Parathyroid adenoma (tissue), 2 donors: ENCODE measurements at regions not wholly inside any gene's neighbourhood (a gene's known extent, or its start where the extent isn't known, plus 50 kb on each side); places are given as distances from the start of the nearest gene placed in this dataset.
"Not testable (repeated sequence)": the region's sequence is repeated elsewhere in the genome, so short reads cannot be mapped to it uniquely, and the experiment has no call there.

Experiments
- H2AFZ ChIP-seq: fragments of 300-600 bp; sonication (generic); one replicate; pipeline ENCODE4 v1.7.0; 2017; ENCODE audit warnings: antibody characterized with exemption, mild to moderate bottlenecking
- H3K27ac ChIP-seq: fragments of 300-600 bp; sonication (generic); one replicate; pipeline ENCODE4 v1.7.0; 2017
- H3K27me3 ChIP-seq: fragments of 300-600 bp; sonication (generic); one replicate; pipeline ENCODE4 v1.7.0; 2017; ENCODE audit warnings: low read length; ENCODE audit not compliant: control insufficient read depth, insufficient read depth
- H3K36me3 ChIP-seq: fragments of 300-600 bp; sonication (generic); one replicate; pipeline ENCODE4 v1.7.0; 2017; ENCODE audit warnings: low read length; ENCODE audit not compliant: control insufficient read depth, insufficient read depth
- H3K4me1 ChIP-seq: fragments of 300-600 bp; sonication (generic); one replicate; pipeline ENCODE4 v1.7.0; 2017; ENCODE audit warnings: control low read depth
- H3K4me2 ChIP-seq: fragments of 300-600 bp; sonication (generic); one replicate; pipeline ENCODE4 v1.7.0; 2017; ENCODE audit warnings: low read length
- H3K4me3 ChIP-seq: fragments of 300-600 bp; sonication (generic); one replicate; pipeline ENCODE4 v1.7.0; 2017; ENCODE audit warnings: low read depth, low read length
- H3K79me2 ChIP-seq: fragments of 300-600 bp; sonication (generic); one replicate; pipeline ENCODE4 v1.7.0; 2017; ENCODE audit warnings: control low read depth
- H3K9ac ChIP-seq: fragments of 300-600 bp; sonication (generic); one replicate; pipeline ENCODE4 v1.7.0; 2017; ENCODE audit warnings: mild to moderate bottlenecking
- H3K9me3 ChIP-seq: fragments of 300-600 bp; sonication (generic); one replicate; pipeline ENCODE4 v1.7.0; 2017; ENCODE audit warnings: low read length; ENCODE audit not compliant: control insufficient read depth
- TF ChIP-seq, protein P1 (sequence below): fragments of 300-600 bp; sonication (generic); IDR thresholded peaks from one replicate; pipeline ENCODE4 v1.7.0; 2017; ENCODE audit warnings: antibody characterized with exemption, mild to moderate bottlenecking
- donor health status: primary hyperparathyroidism.

DNA sequence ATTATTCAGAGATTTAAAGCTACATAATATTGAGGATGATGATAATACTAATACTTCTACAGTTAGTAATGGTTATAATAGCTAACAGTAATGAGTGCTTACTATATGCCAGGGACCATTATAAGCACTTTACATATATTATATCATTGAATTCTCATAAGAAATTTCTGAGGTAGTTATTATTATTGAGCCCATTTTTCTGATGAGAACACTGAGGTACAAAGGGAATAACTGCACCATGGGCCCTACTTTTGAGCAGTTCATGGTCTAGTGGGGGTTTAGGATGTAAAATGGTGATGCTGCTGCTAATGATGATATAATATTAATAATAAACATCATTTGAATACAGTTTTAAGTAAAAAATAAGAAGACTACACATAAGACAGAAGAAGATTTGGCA lies 64.2 kb upstream of the SPDL1 start:
- no peak overlapping the region for H3K27ac ChIP-seq
- no peaks in the 10 kb centered on the region for H3K9me3 ChIP-seq

DNA sequence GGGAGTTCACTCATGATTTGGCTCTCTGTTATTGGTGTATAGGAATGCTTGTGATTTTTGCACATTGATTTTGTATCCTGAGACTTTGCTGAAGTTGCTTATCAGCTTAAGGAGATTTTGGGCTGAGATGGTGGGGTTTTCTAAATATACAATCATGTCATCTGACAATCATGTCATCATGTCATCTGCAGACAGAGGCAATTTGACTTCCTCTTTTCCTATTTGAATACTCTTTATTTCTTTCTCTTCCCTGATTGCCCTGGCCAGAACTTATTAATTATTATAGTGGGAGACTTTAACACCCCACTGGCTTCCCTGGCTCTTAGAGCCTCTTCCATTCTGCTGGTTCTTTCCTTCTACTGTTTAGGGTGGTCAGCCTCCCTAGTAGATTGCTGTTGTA lies 64.8 kb upstream of the SPDL1 start:
- H3K27ac ChIP-seq, H3K4me1 ChIP-seq, H3K9me3 ChIP-seq, H3K4me2 ChIP-seq, H3K36me3 ChIP-seq, H3K27me3 ChIP-seq, H3K9ac ChIP-seq, H2AFZ ChIP-seq, H3K79me2 ChIP-seq, H3K4me3 ChIP-seq: not testable (repeated sequence)

More for the DNA sequence above, 64.2 kb upstream of the SPDL1 start:
- H3K4me3 ChIP-seq: no peak overlapping the region
- H3K4me2 ChIP-seq: no peak overlapping the region
- H3K36me3 ChIP-seq: no peaks in the 10 kb centered on the region
- TF ChIP-seq, protein P1, sequence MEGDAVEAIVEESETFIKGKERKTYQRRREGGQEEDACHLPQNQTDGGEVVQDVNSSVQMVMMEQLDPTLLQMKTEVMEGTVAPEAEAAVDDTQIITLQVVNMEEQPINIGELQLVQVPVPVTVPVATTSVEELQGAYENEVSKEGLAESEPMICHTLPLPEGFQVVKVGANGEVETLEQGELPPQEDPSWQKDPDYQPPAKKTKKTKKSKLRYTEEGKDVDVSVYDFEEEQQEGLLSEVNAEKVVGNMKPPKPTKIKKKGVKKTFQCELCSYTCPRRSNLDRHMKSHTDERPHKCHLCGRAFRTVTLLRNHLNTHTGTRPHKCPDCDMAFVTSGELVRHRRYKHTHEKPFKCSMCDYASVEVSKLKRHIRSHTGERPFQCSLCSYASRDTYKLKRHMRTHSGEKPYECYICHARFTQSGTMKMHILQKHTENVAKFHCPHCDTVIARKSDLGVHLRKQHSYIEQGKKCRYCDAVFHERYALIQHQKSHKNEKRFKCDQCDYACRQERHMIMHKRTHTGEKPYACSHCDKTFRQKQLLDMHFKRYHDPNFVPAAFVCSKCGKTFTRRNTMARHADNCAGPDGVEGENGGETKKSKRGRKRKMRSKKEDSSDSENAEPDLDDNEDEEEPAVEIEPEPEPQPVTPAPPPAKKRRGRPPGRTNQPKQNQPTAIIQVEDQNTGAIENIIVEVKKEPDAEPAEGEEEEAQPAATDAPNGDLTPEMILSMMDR: no peak
- no peak overlapping the region for H2AFZ ChIP-seq
- H3K4me1 ChIP-seq: no peaks in the 10 kb centered on the region
- H3K9ac ChIP-seq: no peak overlapping the region
- no peaks in the 10 kb centered on the region for H3K79me2 ChIP-seq
- no peaks in the 10 kb centered on the region for H3K27me3 ChIP-seq

DNA sequence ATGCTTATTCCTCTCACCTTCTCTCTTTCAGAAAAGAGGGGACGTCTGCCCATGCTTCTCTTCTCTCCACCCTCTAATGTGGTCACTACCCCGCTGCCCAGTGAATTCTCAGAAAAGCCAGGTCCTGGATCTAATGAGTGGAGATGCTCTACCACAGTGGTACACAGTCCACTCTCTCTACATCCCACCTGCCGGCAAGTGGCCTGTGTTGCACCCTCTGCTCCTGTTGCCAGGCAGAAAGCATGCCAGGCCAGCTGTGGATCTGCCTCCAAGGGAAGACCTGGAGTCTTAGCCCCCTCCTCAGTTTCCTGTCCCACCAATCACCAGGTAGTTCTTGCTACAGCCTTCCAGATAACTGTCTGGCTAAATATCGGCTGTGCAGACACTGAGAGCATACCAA lies 71.2 kb upstream of the SPDL1 start:
- TF ChIP-seq, protein P1: no peak
- H3K4me2 ChIP-seq: no peak overlapping the region
- no peaks in the 10 kb centered on the region for H3K79me2 ChIP-seq
- H3K36me3 ChIP-seq: no peaks in the 10 kb centered on the region
- H3K27me3 ChIP-seq: no peaks in the 10 kb centered on the region
- no peak overlapping the region for H3K27ac ChIP-seq
- no peak overlapping the region for H2AFZ ChIP-seq
- no peaks in the 10 kb centered on the region for H3K9me3 ChIP-seq
- no peak overlapping the region for H3K9ac ChIP-seq
- no peak overlapping the region for H3K4me3 ChIP-seq
- H3K4me1 ChIP-seq: no peaks in the 10 kb centered on the region

DNA sequence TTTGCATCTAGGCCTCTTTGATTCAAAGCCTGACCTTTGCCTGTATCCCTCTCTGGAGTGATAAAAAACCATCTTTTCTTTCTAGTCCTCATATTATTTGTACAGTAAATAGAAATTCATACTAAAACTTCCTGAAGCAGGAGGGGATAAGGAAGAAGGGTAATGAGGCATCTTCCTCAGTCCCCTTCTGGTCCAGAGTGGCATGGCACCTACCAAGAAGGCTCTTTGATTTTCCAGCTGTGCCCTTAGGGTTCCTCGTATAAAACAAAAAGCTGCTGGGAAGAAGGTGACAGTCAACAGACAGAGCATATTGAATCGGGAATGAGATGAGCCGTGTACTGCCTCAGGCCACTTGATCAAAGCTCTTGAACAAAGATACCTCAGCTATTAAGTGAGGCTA lies 71.9 kb upstream of the SPDL1 start:
- Histone ChIP-seq H3K79me2 (no peaks in the 10 kb centered on the region), H3K9me3 (no peaks in the 10 kb centered on the region), H3K4me1 (no peaks in the 10 kb centered on the region), H2AFZ (no peak overlapping the region), H3K4me3 (no peak overlapping the region), H3K27me3 (no peaks in the 10 kb centered on the region), H3K9ac (no peak overlapping the region), H3K36me3 (no peaks in the 10 kb centered on the region), H3K4me2 (no peak overlapping the region), H3K27ac (no peak overlapping the region)
- TF ChIP-seq, protein P1: no peak

DNA sequence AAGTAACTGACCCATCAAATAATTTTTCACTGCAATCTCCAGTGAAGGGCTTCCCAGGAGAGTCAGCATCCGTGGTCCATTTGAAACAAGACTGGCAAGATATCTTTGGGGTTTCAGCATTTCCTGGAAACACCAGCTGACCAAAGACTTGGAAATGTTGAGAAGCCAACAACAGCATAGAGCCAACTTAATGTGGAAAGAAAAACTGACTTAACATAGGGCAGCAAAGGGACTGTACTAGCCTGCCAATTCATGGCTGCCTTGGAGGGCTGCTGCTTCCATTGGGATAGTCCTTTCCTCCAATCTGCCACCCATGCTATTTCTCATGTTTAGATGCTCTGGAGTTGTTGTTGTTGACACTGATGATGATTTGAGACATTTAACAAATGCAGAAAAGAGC lies 76.5 kb upstream of the SPDL1 start:
- Histone ChIP-seq H3K36me3 (no peaks in the 10 kb centered on the region), H2AFZ (no peak overlapping the region), H3K9me3 (no peaks in the 10 kb centered on the region), H3K4me1 (no peaks in the 10 kb centered on the region), H3K79me2 (no peaks in the 10 kb centered on the region), H3K27ac (no peak overlapping the region), H3K9ac (no peak overlapping the region), H3K4me2 (no peak overlapping the region), H3K4me3 (no peak overlapping the region), H3K27me3 (no peaks in the 10 kb centered on the region)
- TF ChIP-seq, protein P1: no peak
